GM18502 (cell line): ENCODE measurements at regions not wholly inside any gene's neighbourhood (a gene's known extent, or its start where the extent isn't known, plus 50 kb on each side); places are given as distances from the start of the nearest gene placed in this dataset.
"Not testable (repeated sequence)": the region's sequence is repeated elsewhere in the genome, so short reads cannot be mapped to it uniquely, and the experiment has no call there.

Experiments used
- ATAC-seq: cut with Tn5 transposase; IDR thresholded peaks from one replicate; pipeline ENCODE4 v1.9.1; 2021; ENCODE audit warnings: mild to moderate bottlenecking; ENCODE audit not compliant: unreplicated experiment, poor library complexity

- ATAC-seq: no peak
Observed at GRCh38 chr3:124636101-124636862, 94.0 kb upstream of the UMPS start.

- no peak for ATAC-seq
Observed at GRCh38 chr3:124636863-124637296, 93.4 kb upstream of the UMPS start.

- ATAC-seq: peak; percentile 67
Observed at GRCh38 chr3:124639406-124640237, 90.6 kb upstream of the UMPS start.

- ATAC-seq: no peak
Observed at GRCh38 chr3:124640635-124641306, 89.5 kb upstream of the UMPS start.

- ATAC-seq: no peak
Observed at GRCh38 chr3:124643453-124643852, 86.8 kb upstream of the UMPS start.

GRCh38 chr3:124646186-124646585, 84.1 kb upstream of the UMPS start:
- not testable (repeated sequence) for ATAC-seq

GRCh38 chr3:124648551-124648950, 81.7 kb upstream of the UMPS start:
- no peak for ATAC-seq

- peak; percentile 74 for ATAC-seq
Observed at GRCh38 chr3:124650798-124651197, 79.5 kb upstream of the UMPS start.

- not testable (repeated sequence) for ATAC-seq
Observed at GRCh38 chr3:124651416-124651815, 78.8 kb upstream of the UMPS start.

- ATAC-seq: no peak
Observed at GRCh38 chr3:124652009-124652408, 78.2 kb upstream of the UMPS start.

GRCh38 chr3:124653071-124653796, 77.0 kb upstream of the UMPS start:
- no peak for ATAC-seq

- ATAC-seq: no peak
Observed at GRCh38 chr3:124653797-124654469, 76.3 kb upstream of the UMPS start.

GRCh38 chr3:124654470-124654845, 75.8 kb upstream of the UMPS start:
- no peak for ATAC-seq

GRCh38 chr3:124656531-124656930, 73.7 kb upstream of the UMPS start:
- no peak for ATAC-seq

GRCh38 chr3:124657138-124657537, 73.1 kb upstream of the UMPS start:
- ATAC-seq: no peak

GRCh38 chr3:124658270-124658669, 72.0 kb upstream of the UMPS start:
- ATAC-seq: no peak

GRCh38 chr3:124659175-124659574, 71.1 kb upstream of the UMPS start:
- ATAC-seq: no peak

- ATAC-seq: no peak
Observed at GRCh38 chr3:124660599-124660998, 69.7 kb upstream of the UMPS start.

- no peak for ATAC-seq
Observed at GRCh38 chr3:124663690-124664089, 66.6 kb upstream of the UMPS start.

GRCh38 chr3:124664804-124665203, 65.4 kb upstream of the UMPS start:
- no peak for ATAC-seq
